HepG2 (cell line): ENCODE measurements at regions not wholly inside any gene's neighbourhood (a gene's known extent, or its start where the extent isn't known, plus 50 kb on each side); places are given as distances from the start of the nearest gene placed in this dataset.
"Not testable (repeated sequence)": the region's sequence is repeated elsewhere in the genome, so short reads cannot be mapped to it uniquely, and the experiment has no call there.

ENCODE experiments used
- DPF2 ChIP-seq: sonication (generic); formaldehyde crosslinking; IDR thresholded peaks from 2 replicates; pipeline ENCODE4 v1.4.0; 2020; ENCODE audit warnings: mild to moderate bottlenecking, low read depth, missing genetic modification reagents, borderline replicate concordance
- GATAD2A ChIP-seq: IDR thresholded peaks from 2 replicates; pipeline ENCODE4 v1.6.1; 2016
- RBAK ChIP-seq: sonication (generic); formaldehyde crosslinking; IDR thresholded peaks from 2 replicates; pipeline ENCODE4 v1.5.1; 2020; ENCODE audit warnings: mild to moderate bottlenecking, missing genetic modification reagents
- ZSCAN9 ChIP-seq: IDR thresholded peaks from 2 replicates; pipeline ENCODE4 v1.6.1; 2016; ENCODE audit warnings: borderline replicate concordance
- TF ChIP-seq, protein P1 (sequence below): sonication (generic); formaldehyde crosslinking; IDR thresholded peaks from 2 replicates; pipeline ENCODE4 v1.8.0; 2022; ENCODE audit warnings: missing genetic modification reagents, mild to moderate bottlenecking, borderline replicate concordance
- TF ChIP-seq, protein P2 (sequence below): sonication (generic); formaldehyde crosslinking; IDR thresholded peaks from 2 replicates; pipeline ENCODE4 v1.5.0; 2020; ENCODE audit warnings: missing genetic modification reagents
- TF ChIP-seq, protein P3 (sequence below): sonication (generic); formaldehyde crosslinking; IDR thresholded peaks from 2 replicates; pipeline ENCODE4 v1.4.0; 2020; ENCODE audit warnings: missing genetic modification reagents, borderline replicate concordance

DNA sequence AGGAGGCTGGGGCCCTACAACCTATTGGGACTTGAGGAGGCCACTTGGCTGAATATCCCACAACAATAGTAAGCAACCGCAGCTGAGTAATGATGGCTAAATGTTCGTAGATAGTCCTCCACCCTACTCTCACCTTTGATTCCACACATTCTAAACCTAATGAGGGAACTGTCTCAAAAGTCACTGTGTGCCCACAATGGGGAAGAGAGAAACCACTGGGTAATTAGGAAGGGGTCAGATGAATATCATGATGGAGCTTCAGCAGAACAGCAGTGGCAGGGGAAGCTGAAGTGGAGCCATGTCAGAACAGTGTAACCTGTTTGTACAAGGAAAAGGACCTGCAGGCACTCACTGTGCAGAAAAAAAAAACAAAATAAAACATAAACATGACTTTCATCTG, 81.4 kb upstream of the POMZP3 start:
- TF ChIP-seq, protein P1, sequence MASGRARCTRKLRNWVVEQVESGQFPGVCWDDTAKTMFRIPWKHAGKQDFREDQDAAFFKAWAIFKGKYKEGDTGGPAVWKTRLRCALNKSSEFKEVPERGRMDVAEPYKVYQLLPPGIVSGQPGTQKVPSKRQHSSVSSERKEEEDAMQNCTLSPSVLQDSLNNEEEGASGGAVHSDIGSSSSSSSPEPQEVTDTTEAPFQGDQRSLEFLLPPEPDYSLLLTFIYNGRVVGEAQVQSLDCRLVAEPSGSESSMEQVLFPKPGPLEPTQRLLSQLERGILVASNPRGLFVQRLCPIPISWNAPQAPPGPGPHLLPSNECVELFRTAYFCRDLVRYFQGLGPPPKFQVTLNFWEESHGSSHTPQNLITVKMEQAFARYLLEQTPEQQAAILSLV: not testable (repeated sequence)
- not testable (repeated sequence) for TF ChIP-seq GATAD2A (CRISPR knock-in tag); ZSCAN9 (CRISPR knock-in tag); RBAK; DPF2 (CRISPR knock-in tag)
- TF ChIP-seq, protein P2, sequence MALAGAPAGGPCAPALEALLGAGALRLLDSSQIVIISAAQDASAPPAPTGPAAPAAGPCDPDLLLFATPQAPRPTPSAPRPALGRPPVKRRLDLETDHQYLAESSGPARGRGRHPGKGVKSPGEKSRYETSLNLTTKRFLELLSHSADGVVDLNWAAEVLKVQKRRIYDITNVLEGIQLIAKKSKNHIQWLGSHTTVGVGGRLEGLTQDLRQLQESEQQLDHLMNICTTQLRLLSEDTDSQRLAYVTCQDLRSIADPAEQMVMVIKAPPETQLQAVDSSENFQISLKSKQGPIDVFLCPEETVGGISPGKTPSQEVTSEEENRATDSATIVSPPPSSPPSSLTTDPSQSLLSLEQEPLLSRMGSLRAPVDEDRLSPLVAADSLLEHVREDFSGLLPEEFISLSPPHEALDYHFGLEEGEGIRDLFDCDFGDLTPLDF (CRISPR knock-in tag): not testable (repeated sequence)
- TF ChIP-seq, protein P3, sequence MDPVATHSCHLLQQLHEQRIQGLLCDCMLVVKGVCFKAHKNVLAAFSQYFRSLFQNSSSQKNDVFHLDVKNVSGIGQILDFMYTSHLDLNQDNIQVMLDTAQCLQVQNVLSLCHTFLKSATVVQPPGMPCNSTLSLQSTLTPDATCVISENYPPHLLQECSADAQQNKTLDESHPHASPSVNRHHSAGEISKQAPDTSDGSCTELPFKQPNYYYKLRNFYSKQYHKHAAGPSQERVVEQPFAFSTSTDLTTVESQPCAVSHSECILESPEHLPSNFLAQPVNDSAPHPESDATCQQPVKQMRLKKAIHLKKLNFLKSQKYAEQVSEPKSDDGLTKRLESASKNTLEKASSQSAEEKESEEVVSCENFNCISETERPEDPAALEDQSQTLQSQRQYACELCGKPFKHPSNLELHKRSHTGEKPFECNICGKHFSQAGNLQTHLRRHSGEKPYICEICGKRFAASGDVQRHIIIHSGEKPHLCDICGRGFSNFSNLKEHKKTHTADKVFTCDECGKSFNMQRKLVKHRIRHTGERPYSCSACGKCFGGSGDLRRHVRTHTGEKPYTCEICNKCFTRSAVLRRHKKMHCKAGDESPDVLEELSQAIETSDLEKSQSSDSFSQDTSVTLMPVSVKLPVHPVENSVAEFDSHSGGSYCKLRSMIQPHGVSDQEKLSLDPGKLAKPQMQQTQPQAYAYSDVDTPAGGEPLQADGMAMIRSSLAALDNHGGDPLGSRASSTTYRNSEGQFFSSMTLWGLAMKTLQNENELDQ (CRISPR knock-in tag): not testable (repeated sequence)
